GM12873 (cell line): ENCODE measurements at regions not wholly inside any gene's neighbourhood (a gene's known extent, or its start where the extent isn't known, plus 50 kb on each side); places are given as distances from the start of the nearest gene placed in this dataset.

Source experiments
- CTCF ChIP-seq: IDR thresholded peaks from 2 replicates; pipeline ENCODE4 v1.5.1; 2012; ENCODE audit warnings: low read depth, mild to moderate bottlenecking, moderate library complexity, low read length, control low read depth; ENCODE audit not compliant: insufficient read depth; ENCODE audit errors: missing control alignments

- TF ChIP-seq CTCF, result no peak
These were observed 329.3 kb upstream of the NR5A2 start for GRCh38 chr1:199698222-199698621.

GRCh38 chr1:199700551-199700950, 327.0 kb upstream of the NR5A2 start:
- TF ChIP-seq CTCF, result no peak

- no peak for TF ChIP-seq CTCF
These were observed 325.8 kb upstream of the NR5A2 start for GRCh38 chr1:199701726-199702125.

GRCh38 chr1:199704231-199704630, 323.3 kb upstream of the NR5A2 start:
- no peak for TF ChIP-seq CTCF

- TF ChIP-seq CTCF, result no peak
These were observed 321.7 kb upstream of the NR5A2 start for GRCh38 chr1:199705825-199706224.

- no peak for TF ChIP-seq CTCF
These were observed 320.5 kb upstream of the NR5A2 start for GRCh38 chr1:199706826-199707606.

- no peak for TF ChIP-seq CTCF
These were observed 316.5 kb upstream of the NR5A2 start for GRCh38 chr1:199710974-199711373.

GRCh38 chr1:199716729-199717128, 310.8 kb upstream of the NR5A2 start:
- no peak for TF ChIP-seq CTCF
